Activated CD4-positive, alpha-beta T cell treated with anti-CD3 and anti-CD28 coated beads for 1 hour (primary cell): ENCODE measurements at regions not wholly inside any gene's neighbourhood (a gene's known extent, or its start where the extent isn't known, plus 50 kb on each side); places are given as distances from the start of the nearest gene placed in this dataset.
"Not testable (repeated sequence)": the region's sequence is repeated elsewhere in the genome, so short reads cannot be mapped to it uniquely, and the experiment has no call there.

Experiments
- DNase-seq: peaks from one replicate; pipeline ENCODE4 v3.0.0-alpha.2; 2020

GRCh38 chr3:40864915-40865314 lies 334.4 kb upstream of the CTNNB1 start:
- no peak for DNase-seq

GRCh38 chr3:40867797-40868196 lies 331.5 kb upstream of the CTNNB1 start:
- DNase-seq = no peak

- DNase-seq = no peak
These were observed 330.3 kb upstream of the CTNNB1 start for GRCh38 chr3:40869013-40869412.

GRCh38 chr3:40869939-40870338 lies 329.4 kb upstream of the CTNNB1 start:
- no peak for DNase-seq

GRCh38 chr3:40871394-40871793 lies 327.9 kb upstream of the CTNNB1 start:
- no peak for DNase-seq

- DNase-seq = no peak
These were observed 326.9 kb upstream of the CTNNB1 start for GRCh38 chr3:40872258-40872920.

- DNase-seq = no peak
These were observed 325.8 kb upstream of the CTNNB1 start for GRCh38 chr3:40873476-40873875.

- no peak for DNase-seq
These were observed 325.2 kb upstream of the CTNNB1 start for GRCh38 chr3:40873934-40874699.

- DNase-seq = no peak
These were observed 323.7 kb upstream of the CTNNB1 start for GRCh38 chr3:40875581-40875980.

GRCh38 chr3:40876009-40876408 lies 323.3 kb upstream of the CTNNB1 start:
- no peak for DNase-seq

GRCh38 chr3:40876496-40876895 lies 322.8 kb upstream of the CTNNB1 start:
- no peak for DNase-seq

GRCh38 chr3:40877631-40878463 lies 321.5 kb upstream of the CTNNB1 start:
- no peak for DNase-seq

- DNase-seq = no peak
These were observed 320.8 kb upstream of the CTNNB1 start for GRCh38 chr3:40878464-40878905.

- no peak for DNase-seq
These were observed 313.9 kb upstream of the CTNNB1 start for GRCh38 chr3:40885430-40885829.

GRCh38 chr3:40886660-40887425 lies 312.5 kb upstream of the CTNNB1 start:
- no peak for DNase-seq

GRCh38 chr3:40891186-40891585 lies 308.1 kb upstream of the CTNNB1 start:
- DNase-seq = no peak

GRCh38 chr3:40895109-40895508 lies 304.2 kb upstream of the CTNNB1 start:
- DNase-seq = no peak

- DNase-seq = no peak
These were observed 300.0 kb upstream of the CTNNB1 start for GRCh38 chr3:40899286-40899712.

GRCh38 chr3:40901298-40901697 lies 298.0 kb upstream of the CTNNB1 start:
- no peak for DNase-seq

- DNase-seq = no peak
These were observed 297.5 kb upstream of the CTNNB1 start for GRCh38 chr3:40901796-40902195.

GRCh38 chr3:40907907-40908465 lies 291.3 kb upstream of the CTNNB1 start:
- DNase-seq = not testable (repeated sequence)

- DNase-seq = no peak
These were observed 290.7 kb upstream of the CTNNB1 start for GRCh38 chr3:40908612-40909011.
